ENCODE measurements at regions not wholly inside any gene's neighbourhood (a gene's known extent, or its start where the extent isn't known, plus 50 kb on each side); places are given as distances from the start of the nearest gene placed in this dataset.

DNA sequence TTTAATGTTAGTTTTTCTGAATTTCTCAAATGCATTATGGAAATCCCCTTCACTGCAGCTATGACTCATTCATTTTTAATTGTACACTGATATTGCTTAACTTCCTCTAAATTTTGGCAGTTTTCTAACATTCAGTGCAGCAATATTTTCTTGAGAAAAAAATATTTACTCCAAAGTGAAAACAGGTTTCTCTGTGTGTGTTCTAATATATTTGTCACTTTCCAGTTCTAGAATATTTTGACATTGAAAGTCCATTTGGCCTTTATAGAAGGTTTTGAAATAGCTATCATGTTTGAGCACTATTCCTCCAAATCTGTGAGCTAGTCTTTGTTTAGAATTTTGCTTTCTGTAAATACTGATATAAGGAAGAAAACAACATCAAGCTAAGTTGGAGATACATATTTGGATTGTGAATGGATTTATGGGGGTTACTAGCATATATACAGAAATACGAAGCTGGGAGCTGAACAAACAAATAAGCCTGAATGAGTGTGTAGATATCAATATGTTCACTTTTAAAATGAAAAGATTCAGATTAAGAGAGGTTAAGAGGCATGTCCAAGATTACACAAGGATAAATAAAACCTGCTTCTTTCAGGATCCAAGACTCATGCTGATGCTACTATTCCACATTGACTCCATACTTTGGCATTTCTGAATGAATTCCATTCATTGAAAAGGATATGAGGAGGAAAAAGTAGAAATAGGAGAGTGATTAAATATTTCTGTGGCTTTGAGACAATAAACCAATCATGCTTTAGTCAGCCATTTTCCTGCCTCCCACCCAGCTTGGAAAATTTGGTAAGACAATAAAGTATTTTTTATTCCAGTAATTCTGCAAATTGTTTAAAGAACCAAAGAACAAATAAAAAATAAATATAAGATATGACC is 57.3 kb upstream of the SLIT2 start:
- TF ChIP-seq RAD21 (CRISPR knock-in tag; IDR thresholded peaks at IDR 0.05): no peak
- no peak for TF ChIP-seq CTCF (CRISPR knock-in tag; IDR thresholded peaks at IDR 0.05)
- TF ChIP-seq, protein P1, sequence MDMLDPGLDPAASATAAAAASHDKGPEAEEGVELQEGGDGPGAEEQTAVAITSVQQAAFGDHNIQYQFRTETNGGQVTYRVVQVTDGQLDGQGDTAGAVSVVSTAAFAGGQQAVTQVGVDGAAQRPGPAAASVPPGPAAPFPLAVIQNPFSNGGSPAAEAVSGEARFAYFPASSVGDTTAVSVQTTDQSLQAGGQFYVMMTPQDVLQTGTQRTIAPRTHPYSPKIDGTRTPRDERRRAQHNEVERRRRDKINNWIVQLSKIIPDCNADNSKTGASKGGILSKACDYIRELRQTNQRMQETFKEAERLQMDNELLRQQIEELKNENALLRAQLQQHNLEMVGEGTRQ (IDR thresholded peaks at IDR 0.05; ENCODE audit: low read depth, low read length): no peak
- TF ChIP-seq, protein P1 (CRISPR knock-in tag; IDR thresholded peaks at IDR 0.05; ENCODE audit: borderline replicate concordance): no peak
- TF ChIP-seq EZH2 (conservative IDR thresholded peaks at IDR 0.05; ENCODE audit: low read depth, low read length): no peak

All from HepG2 (cell line).